ENCODE measurements at regions not wholly inside any gene's neighbourhood (a gene's known extent, or its start where the extent isn't known, plus 50 kb on each side); places are given as distances from the start of the nearest gene placed in this dataset.

- TF ChIP-seq CTCF (IDR thresholded peaks at IDR 0.05; ENCODE audit: poor library complexity) (no peak), EZH2 (IDR thresholded peaks at IDR 0.05; ENCODE audit: borderline replicate concordance) (no peak), EZH2phosphoT487 (IDR thresholded peaks at IDR 0.05; ENCODE audit: low read depth, severe bottlenecking, unreplicated experiment) (no peak)
These were observed 168.7 kb upstream of the SKOR2 start for GRCh38 chr18:47420130-47420529.

All from hepatocyte (in vitro differentiated cells).